ENCODE measurements at regions not wholly inside any gene's neighbourhood (a gene's known extent, or its start where the extent isn't known, plus 50 kb on each side); places are given as distances from the start of the nearest gene placed in this dataset.

- no peak for TF ChIP-seq CTCF (IDR thresholded peaks at IDR 0.05)
- no peak for TF ChIP-seq EZH2 (IDR thresholded peaks at IDR 0.05; ENCODE audit: borderline replicate concordance, insufficient read depth, low read depth, low read length, poor library complexity, severe bottlenecking)
Measured at GRCh38 chr6:102229271-102229670, 835.8 kb downstream of the GRIK2 start.

Measured in B cell (primary cell).